Kidney epithelial cell (primary cell): ENCODE measurements at regions not wholly inside any gene's neighbourhood (a gene's known extent, or its start where the extent isn't known, plus 50 kb on each side); places are given as distances from the start of the nearest gene placed in this dataset.

ENCODE experiments used
- DNase-seq: peaks from one replicate; pipeline ENCODE4 v3.0.0-alpha.2; 2010; ENCODE audit warnings: low read depth
- H3K27me3 ChIP-seq: 2 replicates; pipeline ENCODE4 v1.6.0; 2011; ENCODE audit warnings: low read length; ENCODE audit not compliant: control insufficient read depth, insufficient read depth
- H3K36me3 ChIP-seq: 2 replicates; pipeline ENCODE4 v1.5.1; 2011; ENCODE audit warnings: low read length; ENCODE audit not compliant: control insufficient read depth, insufficient read depth
- H3K4me3 ChIP-seq: 2 replicates; pipeline ENCODE4 v1.5.1; 2011; ENCODE audit warnings: low read depth, mild to moderate bottlenecking, control low read depth, low read length
- TF ChIP-seq, protein P1 (sequence below): IDR thresholded peaks from 2 replicates; pipeline ENCODE4 v1.5.1; 2011; ENCODE audit warnings: mild to moderate bottlenecking, moderate library complexity, low read length, control low read depth, inconsistent platforms; ENCODE audit not compliant: insufficient read depth, poor library complexity, severe bottlenecking

GRCh38 chr16:63057341-63057740 lies 1021.1 kb upstream of the CDH8 start:
- no peaks in the 10 kb centered on the region for H3K27me3 ChIP-seq
- TF ChIP-seq, protein P1, sequence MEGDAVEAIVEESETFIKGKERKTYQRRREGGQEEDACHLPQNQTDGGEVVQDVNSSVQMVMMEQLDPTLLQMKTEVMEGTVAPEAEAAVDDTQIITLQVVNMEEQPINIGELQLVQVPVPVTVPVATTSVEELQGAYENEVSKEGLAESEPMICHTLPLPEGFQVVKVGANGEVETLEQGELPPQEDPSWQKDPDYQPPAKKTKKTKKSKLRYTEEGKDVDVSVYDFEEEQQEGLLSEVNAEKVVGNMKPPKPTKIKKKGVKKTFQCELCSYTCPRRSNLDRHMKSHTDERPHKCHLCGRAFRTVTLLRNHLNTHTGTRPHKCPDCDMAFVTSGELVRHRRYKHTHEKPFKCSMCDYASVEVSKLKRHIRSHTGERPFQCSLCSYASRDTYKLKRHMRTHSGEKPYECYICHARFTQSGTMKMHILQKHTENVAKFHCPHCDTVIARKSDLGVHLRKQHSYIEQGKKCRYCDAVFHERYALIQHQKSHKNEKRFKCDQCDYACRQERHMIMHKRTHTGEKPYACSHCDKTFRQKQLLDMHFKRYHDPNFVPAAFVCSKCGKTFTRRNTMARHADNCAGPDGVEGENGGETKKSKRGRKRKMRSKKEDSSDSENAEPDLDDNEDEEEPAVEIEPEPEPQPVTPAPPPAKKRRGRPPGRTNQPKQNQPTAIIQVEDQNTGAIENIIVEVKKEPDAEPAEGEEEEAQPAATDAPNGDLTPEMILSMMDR: no peak
- DNase-seq: no peak
- H3K36me3 ChIP-seq: no peaks in the 10 kb centered on the region
- H3K4me3 ChIP-seq: no peak overlapping the region

DNA sequence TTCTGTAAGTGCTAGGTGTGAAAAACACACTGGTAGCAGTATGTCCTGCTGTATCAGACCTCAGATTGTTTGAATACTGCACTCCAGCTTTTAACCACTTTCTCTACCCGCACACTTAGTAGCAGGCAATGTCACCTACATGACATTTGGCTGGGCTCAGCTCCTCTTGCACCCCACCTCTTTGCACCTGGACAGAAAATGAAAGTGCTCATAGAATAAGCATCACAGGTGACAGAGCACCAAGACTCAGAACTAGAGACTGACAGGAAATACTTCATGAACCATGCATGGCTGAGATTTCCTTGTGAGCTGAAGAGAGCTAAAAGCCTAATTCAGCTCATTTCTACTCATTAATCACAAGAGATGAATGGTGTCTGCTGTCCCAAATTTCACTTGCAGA lies 1014.2 kb upstream of the CDH8 start:
- H3K27me3 ChIP-seq: no peaks in the 10 kb centered on the region
- TF ChIP-seq, protein P1: no peak
- no peak for DNase-seq
- H3K4me3 ChIP-seq: no peak overlapping the region
- no peaks in the 10 kb centered on the region for H3K36me3 ChIP-seq

GRCh38 chr16:63038397-63039106 lies 1002.3 kb upstream of the CDH8 start:
- TF ChIP-seq, protein P1: no peak
- H3K36me3 ChIP-seq: no peaks in the 10 kb centered on the region

DNA sequence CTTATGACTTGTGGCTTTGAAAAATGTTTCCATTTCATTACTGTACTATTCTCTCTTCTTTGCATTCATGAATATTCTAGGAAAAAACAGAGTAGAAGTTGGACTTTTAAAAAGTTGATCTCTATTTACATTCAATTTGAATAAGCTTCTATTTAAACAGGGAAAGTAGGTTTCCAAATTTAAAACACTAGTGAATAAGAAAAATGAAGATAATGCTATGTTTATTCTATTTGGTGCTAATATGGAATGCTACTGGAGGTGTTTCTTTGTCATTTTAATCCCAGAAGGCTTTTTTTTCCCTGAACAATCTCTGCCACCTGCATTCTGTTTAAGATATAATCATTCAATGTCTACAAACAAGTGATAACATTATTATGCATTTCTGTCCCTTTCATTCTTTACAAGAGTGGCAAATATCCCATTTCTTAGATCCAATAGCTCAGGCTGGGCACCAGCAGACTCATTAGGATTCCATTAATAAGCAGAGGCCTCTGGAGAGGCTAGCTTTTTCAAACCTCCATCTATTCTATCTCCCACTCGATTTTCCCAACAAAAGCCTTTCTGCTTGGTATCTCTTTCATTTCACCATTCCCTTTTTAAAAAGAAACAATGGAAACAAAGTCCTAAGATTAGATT lies 1001.6 kb upstream of the CDH8 start:
- Histone ChIP-seq H3K36me3 (no peaks in the 10 kb centered on the region), H3K27me3 (no peaks in the 10 kb centered on the region), H3K4me3 (no peak overlapping the region)
- no peak for DNase-seq
- TF ChIP-seq, protein P1: no peak

More at GRCh38 chr16:63038397-63039106, 1002.3 kb upstream of the CDH8 start:
- DNase-seq: no peak
- no peaks in the 10 kb centered on the region for H3K27me3 ChIP-seq
- H3K4me3 ChIP-seq: no peak overlapping the region

DNA sequence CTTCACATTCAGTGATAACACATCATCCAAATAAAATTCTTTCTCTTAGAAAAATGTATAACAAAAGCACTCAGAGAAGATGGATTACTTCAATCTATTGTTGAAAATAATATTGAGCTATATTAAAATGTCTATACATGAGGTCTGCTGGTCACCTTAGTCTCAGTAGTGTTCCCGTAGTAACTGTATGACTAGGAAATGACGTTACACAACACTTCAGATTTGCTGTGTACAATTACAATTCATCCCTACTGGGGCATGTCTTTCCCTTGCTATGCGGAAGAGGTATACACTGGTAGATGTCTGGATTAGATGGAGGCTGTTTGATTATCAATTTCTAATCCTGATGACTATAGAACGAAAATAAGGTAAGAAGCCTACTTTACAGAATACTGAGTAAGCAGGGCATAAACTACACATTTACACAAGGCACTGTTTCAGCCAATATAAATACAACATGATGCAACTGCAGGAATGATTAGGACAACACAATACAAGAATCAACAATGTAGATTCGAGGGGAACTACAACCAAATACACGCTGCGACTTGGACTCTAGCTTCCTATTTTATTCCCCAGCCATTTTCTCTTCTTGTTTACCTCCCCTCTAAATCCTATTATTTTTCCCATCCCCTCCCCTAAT lies 982.5 kb upstream of the CDH8 start:
- no peak overlapping the region for H3K4me3 ChIP-seq
- no peaks in the 10 kb centered on the region for H3K36me3 ChIP-seq
- DNase-seq: no peak
- TF ChIP-seq, protein P1: no peak
- no peaks in the 10 kb centered on the region for H3K27me3 ChIP-seq

- TF ChIP-seq, protein P1: no peak
- H3K27me3 ChIP-seq: no peaks in the 10 kb centered on the region
- H3K36me3 ChIP-seq: no peaks in the 10 kb centered on the region
- no peak for DNase-seq
- H3K4me3 ChIP-seq: no peak overlapping the region
These were observed 972.5 kb upstream of the CDH8 start for GRCh38 chr16:63008688-63009087.
